GM13977 (cell line): ENCODE measurements at regions not wholly inside any gene's neighbourhood (a gene's known extent, or its start where the extent isn't known, plus 50 kb on each side); places are given as distances from the start of the nearest gene placed in this dataset.

ENCODE experiments used
- DNase-seq: peaks from one replicate; pipeline ENCODE4 v3.0.0; 2012; ENCODE audit warnings: low spot score
- CTCF ChIP-seq: IDR thresholded peaks from 2 replicates; pipeline ENCODE4 v1.5.1; 2012; ENCODE audit warnings: mild to moderate bottlenecking, control low read depth; ENCODE audit not compliant: insufficient read depth; ENCODE audit errors: extremely low read depth, missing control alignments
- in situ Hi-C: fragments of 300-500 bp; cut with MboI; formaldehyde crosslinking; loops from one replicate; pipeline ENCODE4 v1.12.0; 2022; ENCODE audit warnings: low sequenced_read_pairs, low pct_unique_long_range_greater_than_20kb, mixed read lengths, inconsistent platforms; ENCODE audit not compliant: unreplicated experiment

- in situ Hi-C loops: no loop called here
- no peak for DNase-seq
- TF ChIP-seq CTCF: no peak
These were observed 800.7 kb downstream of the DIPK2A start for GRCh38 chr3:144772372-144772771.

DNA sequence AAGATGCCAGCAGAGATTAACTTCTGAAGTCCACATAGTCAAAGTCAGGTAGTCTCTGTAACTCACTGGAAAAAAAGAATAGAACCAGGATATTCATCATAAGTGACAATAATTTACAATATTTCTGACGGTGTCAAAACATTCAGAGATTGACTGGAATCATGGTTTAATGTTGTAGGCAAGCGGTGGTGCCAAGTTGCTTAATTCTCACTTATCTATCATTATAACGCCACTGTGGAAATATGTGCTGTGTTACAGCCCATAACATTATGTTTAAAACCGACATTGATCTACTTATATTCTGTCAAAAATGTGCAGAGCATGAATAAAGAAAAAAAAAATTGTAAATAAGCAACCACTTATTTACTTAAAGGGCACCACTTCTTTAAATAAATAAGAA is 801.7 kb downstream of the DIPK2A start:
- no peak for TF ChIP-seq CTCF
- in situ Hi-C loops: no loop called here
- DNase-seq: no peak

GRCh38 chr3:144774897-144775296 is 803.3 kb downstream of the DIPK2A start:
- DNase-seq: no peak
- in situ Hi-C loops: no loop called here
- TF ChIP-seq CTCF: no peak

GRCh38 chr3:144775551-144775950 is 803.9 kb downstream of the DIPK2A start:
- TF ChIP-seq CTCF: no peak
- in situ Hi-C loops: no loop called here
- no peak for DNase-seq

DNA sequence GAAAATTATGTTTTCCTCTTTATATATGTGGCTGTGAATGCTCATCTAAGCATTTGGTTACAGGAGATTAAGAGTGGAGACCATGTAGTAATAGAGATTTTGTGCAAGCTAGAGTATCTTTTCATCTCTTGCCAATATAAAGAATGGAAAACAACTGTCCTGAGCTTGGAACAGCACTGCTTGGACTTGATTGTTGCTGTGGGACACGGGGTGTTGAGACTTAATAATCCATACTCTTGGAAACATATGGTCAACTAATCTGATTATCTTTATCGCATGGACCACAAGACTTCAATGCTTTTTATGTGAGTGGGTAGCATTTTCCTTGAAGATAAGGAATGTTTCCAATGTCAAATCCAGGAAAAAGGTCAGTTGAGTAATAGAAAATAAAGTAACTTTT is 806.3 kb downstream of the DIPK2A start:
- DNase-seq: no peak
- in situ Hi-C loops: no loop called here

DNA sequence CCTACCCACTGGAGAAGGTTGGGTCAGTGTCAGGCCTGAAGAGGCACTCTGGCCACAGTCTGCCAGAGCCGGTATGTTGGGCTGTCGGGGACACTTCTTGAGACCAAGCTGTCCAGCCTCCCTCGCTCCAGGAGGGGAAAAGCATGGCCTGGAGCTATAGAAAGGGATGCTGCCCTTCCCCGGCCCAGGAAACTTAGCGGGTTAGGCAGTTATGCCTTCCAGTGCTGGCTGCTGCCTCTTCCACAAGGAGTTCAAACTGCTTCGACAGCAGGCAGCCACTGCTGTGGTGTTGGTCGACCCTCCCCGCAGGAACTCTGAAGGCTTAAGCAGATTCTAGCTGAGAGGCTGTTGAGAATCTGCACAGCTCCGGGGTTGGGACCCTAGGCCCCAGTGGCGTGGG is 819.4 kb downstream of the DIPK2A start:
- no peak for TF ChIP-seq CTCF
- DNase-seq: no peak
- in situ Hi-C loops: no loop called here

More for the DNA sequence above, 806.3 kb downstream of the DIPK2A start:
- no peak for TF ChIP-seq CTCF

GRCh38 chr3:144801890-144802289 is 830.3 kb downstream of the DIPK2A start:
- no peak for DNase-seq
- TF ChIP-seq CTCF: no peak
- in situ Hi-C loops: no loop called here
